MM.1S (cell line): ENCODE measurements at regions not wholly inside any gene's neighbourhood (a gene's known extent, or its start where the extent isn't known, plus 50 kb on each side); places are given as distances from the start of the nearest gene placed in this dataset.

Experiments
- DNase-seq: peaks from one replicate; pipeline ENCODE4 v3.0.0-alpha.2; 2015
- H2AFZ ChIP-seq: fragments of 300-600 bp; sonication (generic); 2 replicates; pipeline ENCODE4 v1.6.0; 2016; ENCODE audit warnings: antibody characterized with exemption, low read length
- H3F3A ChIP-seq: fragments of 300-600 bp; sonication (generic); 2 replicates; pipeline ENCODE4 v1.6.1; 2016; ENCODE audit warnings: mild to moderate bottlenecking, antibody characterized with exemption, low read length, moderate library complexity, mixed read lengths; ENCODE audit not compliant: insufficient read depth
- H3K27ac ChIP-seq: fragments of 300-600 bp; sonication (generic); 2 replicates; pipeline ENCODE4 v1.5.1; 2016; ENCODE audit warnings: mild to moderate bottlenecking, low read length
- H3K27me3 ChIP-seq: fragments of 300-600 bp; sonication (generic); replicated peaks from 2 replicates; pipeline ENCODE4 v1.6.0; 2016; ENCODE audit warnings: low read length; ENCODE audit not compliant: insufficient read depth
- H3K36me3 ChIP-seq: fragments of 300-600 bp; sonication (generic); replicated peaks from 2 replicates; pipeline ENCODE4 v1.6.1; 2016; ENCODE audit warnings: mild to moderate bottlenecking, low read length, mixed read lengths; ENCODE audit not compliant: insufficient read depth
- H3K4me1 ChIP-seq: fragments of 300-600 bp; sonication (generic); 2 replicates; pipeline ENCODE4 v1.6.1; 2016; ENCODE audit warnings: low read length, mixed read lengths
- H3K4me2 ChIP-seq: fragments of 300-600 bp; sonication (generic); 2 replicates; pipeline ENCODE4 v1.6.0; 2016; ENCODE audit warnings: low read depth, low read length
- H3K4me3 ChIP-seq: fragments of 300-600 bp; sonication (generic); 2 replicates; pipeline ENCODE4 v1.5.1; 2016; ENCODE audit warnings: low read length, mixed read lengths
- H3K79me2 ChIP-seq: fragments of 300-600 bp; sonication (generic); 2 replicates; pipeline ENCODE4 v1.6.1; 2016; ENCODE audit warnings: mixed run types, low read length, mixed read lengths
- H3K9ac ChIP-seq: fragments of 300-600 bp; sonication (generic); 2 replicates; pipeline ENCODE4 v1.6.1; 2016; ENCODE audit warnings: low read length, mixed read lengths
- H3K9me2 ChIP-seq: fragments of 300-600 bp; sonication (generic); replicated peaks from 2 replicates; pipeline ENCODE4 v1.6.1; 2016; ENCODE audit warnings: mild to moderate bottlenecking, low read length, mixed read lengths; ENCODE audit not compliant: insufficient read depth
- H3K9me3 ChIP-seq: fragments of 300-600 bp; sonication (generic); replicated peaks from 2 replicates; pipeline ENCODE4 v1.6.1; 2016; ENCODE audit warnings: mild to moderate bottlenecking, low read length, mixed read lengths; ENCODE audit not compliant: insufficient read depth
- H4K20me1 ChIP-seq: fragments of 300-600 bp; sonication (generic); 2 replicates; pipeline ENCODE4 v1.6.1; 2016; ENCODE audit warnings: mild to moderate bottlenecking, low read length, moderate library complexity, mixed read lengths; ENCODE audit not compliant: insufficient read depth
- EZH2 ChIP-seq: fragments of 300-600 bp; sonication (generic); optimal IDR thresholded peaks from 2 replicates; pipeline ENCODE3; 2017; ENCODE audit warnings: low read depth, mild to moderate bottlenecking, antibody characterized with exemption, low read length, mixed read lengths
- EZH2phosphoT487 ChIP-seq: fragments of 300-600 bp; sonication (generic); IDR thresholded peaks from 2 replicates; pipeline ENCODE4 v1.6.1; 2018; ENCODE audit warnings: antibody characterized with exemption, low read length
- TF ChIP-seq, protein P1 (sequence below): fragments of 300-600 bp; sonication (generic); IDR thresholded peaks from 2 replicates; pipeline ENCODE4 v1.5.1; 2016; ENCODE audit warnings: antibody characterized with exemption, low read length, mixed read lengths

DNA sequence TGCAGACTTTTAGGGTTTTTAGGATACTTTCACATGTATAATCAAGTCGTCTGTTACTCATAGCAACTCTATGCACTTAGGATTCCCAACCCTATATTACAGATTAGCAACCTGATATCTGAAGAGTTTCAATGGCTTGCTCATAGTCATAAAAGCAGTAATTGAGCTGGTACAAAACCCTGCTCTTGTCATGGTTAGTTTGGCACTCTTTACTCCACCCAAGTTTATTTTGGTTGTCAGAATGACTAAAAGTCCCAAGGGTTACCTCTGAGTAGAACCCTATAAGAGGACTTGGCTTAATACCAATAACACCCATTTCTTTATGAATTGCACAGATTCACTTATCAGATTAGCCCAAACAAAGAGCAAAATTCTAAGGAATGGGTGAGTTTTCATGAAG, 550.6 kb downstream of the SOX6 start:
- no peak for DNase-seq
- no peaks in the 10 kb centered on the region for H3K27me3 ChIP-seq
- H3K4me2 ChIP-seq: no peak overlapping the region
- H3K79me2 ChIP-seq: no peaks in the 10 kb centered on the region
- no peaks in the 10 kb centered on the region for H3F3A ChIP-seq
- no peak overlapping the region for H3K9ac ChIP-seq
- H3K4me3 ChIP-seq: no peak overlapping the region
- H3K9me3 ChIP-seq: no peaks in the 10 kb centered on the region
- no peak for TF ChIP-seq EZH2phosphoT487
- TF ChIP-seq, protein P1, sequence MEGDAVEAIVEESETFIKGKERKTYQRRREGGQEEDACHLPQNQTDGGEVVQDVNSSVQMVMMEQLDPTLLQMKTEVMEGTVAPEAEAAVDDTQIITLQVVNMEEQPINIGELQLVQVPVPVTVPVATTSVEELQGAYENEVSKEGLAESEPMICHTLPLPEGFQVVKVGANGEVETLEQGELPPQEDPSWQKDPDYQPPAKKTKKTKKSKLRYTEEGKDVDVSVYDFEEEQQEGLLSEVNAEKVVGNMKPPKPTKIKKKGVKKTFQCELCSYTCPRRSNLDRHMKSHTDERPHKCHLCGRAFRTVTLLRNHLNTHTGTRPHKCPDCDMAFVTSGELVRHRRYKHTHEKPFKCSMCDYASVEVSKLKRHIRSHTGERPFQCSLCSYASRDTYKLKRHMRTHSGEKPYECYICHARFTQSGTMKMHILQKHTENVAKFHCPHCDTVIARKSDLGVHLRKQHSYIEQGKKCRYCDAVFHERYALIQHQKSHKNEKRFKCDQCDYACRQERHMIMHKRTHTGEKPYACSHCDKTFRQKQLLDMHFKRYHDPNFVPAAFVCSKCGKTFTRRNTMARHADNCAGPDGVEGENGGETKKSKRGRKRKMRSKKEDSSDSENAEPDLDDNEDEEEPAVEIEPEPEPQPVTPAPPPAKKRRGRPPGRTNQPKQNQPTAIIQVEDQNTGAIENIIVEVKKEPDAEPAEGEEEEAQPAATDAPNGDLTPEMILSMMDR: no peak
- no peak overlapping the region for H3K27ac ChIP-seq
- no peaks in the 10 kb centered on the region for H3K36me3 ChIP-seq
- no peak overlapping the region for H2AFZ ChIP-seq
- no peaks in the 10 kb centered on the region for H4K20me1 ChIP-seq
- no peaks in the 10 kb centered on the region for H3K4me1 ChIP-seq
- no peaks in the 10 kb centered on the region for H3K9me2 ChIP-seq

GRCh38 chr11:15806217-15806616, 550.1 kb downstream of the SOX6 start:
- Histone ChIP-seq H3K9me2 (no peaks in the 10 kb centered on the region), H3K27me3 (no peaks in the 10 kb centered on the region), H3K4me2 (no peak overlapping the region), H3K9me3 (no peaks in the 10 kb centered on the region), H2AFZ (no peak overlapping the region), H4K20me1 (no peaks in the 10 kb centered on the region), H3F3A (no peaks in the 10 kb centered on the region), H3K36me3 (no peaks in the 10 kb centered on the region), H3K4me1 (no peaks in the 10 kb centered on the region), H3K9ac (no peak overlapping the region), H3K4me3 (no peak overlapping the region), H3K79me2 (no peaks in the 10 kb centered on the region), H3K27ac (no peak overlapping the region)
- TF ChIP-seq, protein P1: no peak
- no peak for TF ChIP-seq EZH2
- no peak for TF ChIP-seq EZH2phosphoT487
- DNase-seq: no peak

- Histone ChIP-seq H4K20me1 (no peaks in the 10 kb centered on the region), H3K27ac (no peak overlapping the region)
- DNase-seq: no peak
Observed at GRCh38 chr11:15807827-15808226, 548.5 kb downstream of the SOX6 start.

More at GRCh38 chr11:15807827-15808226, 548.5 kb downstream of the SOX6 start:
- no peaks in the 10 kb centered on the region for H3K9me2 ChIP-seq
- no peak for TF ChIP-seq EZH2
- no peak for TF ChIP-seq EZH2phosphoT487
- TF ChIP-seq, protein P1: no peak
- H3K4me1 ChIP-seq: no peaks in the 10 kb centered on the region
- no peak overlapping the region for H3K4me3 ChIP-seq
- no peaks in the 10 kb centered on the region for H3K79me2 ChIP-seq
- no peaks in the 10 kb centered on the region for H3F3A ChIP-seq
- no peaks in the 10 kb centered on the region for H3K36me3 ChIP-seq
- no peaks in the 10 kb centered on the region for H3K27me3 ChIP-seq
- H3K9me3 ChIP-seq: no peaks in the 10 kb centered on the region
- no peak overlapping the region for H3K9ac ChIP-seq
- H2AFZ ChIP-seq: no peak overlapping the region
- no peak overlapping the region for H3K4me2 ChIP-seq
